Activated CD8-positive, alpha-beta T cell treated with anti-CD3 and anti-CD28 coated beads, Interleukin-2, amount 10 ng/mL, durations not matched to agents 7 days and 5 days (primary cell): ENCODE measurements at regions not wholly inside any gene's neighbourhood (a gene's known extent, or its start where the extent isn't known, plus 50 kb on each side); places are given as distances from the start of the nearest gene placed in this dataset.
"Not testable (repeated sequence)": the region's sequence is repeated elsewhere in the genome, so short reads cannot be mapped to it uniquely, and the experiment has no call there.

Experiments used
- ATAC-seq: fragments of 150-1000 bp; cut with Tn5 transposase; one replicate; pipeline ENCODE4 v1.10.0; 2021; ENCODE audit warnings: moderate library complexity
- CTCF ChIA-PET: fragments of 350-600 bp; sonication (Branson Sonifier 250); formaldehyde crosslinking; loops from one replicate; lab custom pipeline; 2021; ENCODE audit warnings: antibody characterized with exemption; lab: Charles Lee
- POLR2A ChIA-PET: fragments of 350-600 bp; sonication (Branson Sonifier 250); formaldehyde crosslinking; loops from one replicate; lab custom pipeline; 2021; ENCODE audit warnings: antibody characterized with exemption; lab: Charles Lee
- DNase-seq: peaks from one replicate; pipeline ENCODE4 v3.0.0-alpha.2; 2020
- H3K27ac Mint-ChIP-seq: one replicate; pipeline ENCODE4 v1.8.0; 2021; ENCODE audit warnings: mild to moderate bottlenecking, mixed read lengths
- H3K27me3 Mint-ChIP-seq: one replicate; pipeline ENCODE4 v1.8.0; 2021; ENCODE audit warnings: low read depth, mixed read lengths
- H3K36me3 Mint-ChIP-seq: one replicate; pipeline ENCODE4 v1.8.0; 2021; ENCODE audit warnings: low read depth, mixed read lengths
- H3K4me1 Mint-ChIP-seq: one replicate; pipeline ENCODE4 v1.8.0; 2021; ENCODE audit warnings: low read depth, mixed read lengths
- H3K4me3 Mint-ChIP-seq: one replicate; pipeline ENCODE4 v1.8.0; 2021; ENCODE audit warnings: mild to moderate bottlenecking, mixed read lengths
- H3K9me3 Mint-ChIP-seq: one replicate; pipeline ENCODE4 v1.8.0; 2022; ENCODE audit warnings: mixed read lengths; ENCODE audit not compliant: insufficient read depth

GRCh38 chr11:3538220-3538619 lies 103.6 kb downstream of the ART5 start:
- H3K4me1 Mint-ChIP-seq, H3K9me3 Mint-ChIP-seq, DNase-seq, H3K27ac Mint-ChIP-seq, POLR2A ChIA-PET, CTCF ChIA-PET, ATAC-seq, H3K4me3 Mint-ChIP-seq, H3K36me3 Mint-ChIP-seq: not testable (repeated sequence)
- peaks cover 18% of the 10 kb centered on the region for H3K27me3 Mint-ChIP-seq

- ATAC-seq, H3K9me3 Mint-ChIP-seq, H3K4me3 Mint-ChIP-seq, H3K4me1 Mint-ChIP-seq, H3K27ac Mint-ChIP-seq, DNase-seq, CTCF ChIA-PET, POLR2A ChIA-PET, H3K36me3 Mint-ChIP-seq: not testable (repeated sequence)
- peaks cover 18% of the 10 kb centered on the region for H3K27me3 Mint-ChIP-seq
Measured at GRCh38 chr11:3537254-3537653, 104.5 kb downstream of the ART5 start.

GRCh38 chr11:3532958-3533357 lies 108.8 kb downstream of the ART5 start:
- ATAC-seq, CTCF ChIA-PET, POLR2A ChIA-PET, H3K4me3 Mint-ChIP-seq, H3K9me3 Mint-ChIP-seq, H3K27me3 Mint-ChIP-seq, DNase-seq, H3K4me1 Mint-ChIP-seq, H3K36me3 Mint-ChIP-seq, H3K27ac Mint-ChIP-seq: not testable (repeated sequence)

GRCh38 chr11:3531280-3531679 lies 110.5 kb downstream of the ART5 start:
- H3K36me3 Mint-ChIP-seq, H3K27ac Mint-ChIP-seq, CTCF ChIA-PET, H3K27me3 Mint-ChIP-seq, H3K4me3 Mint-ChIP-seq, DNase-seq, H3K4me1 Mint-ChIP-seq, POLR2A ChIA-PET, ATAC-seq, H3K9me3 Mint-ChIP-seq: not testable (repeated sequence)

- H3K4me3 Mint-ChIP-seq, H3K36me3 Mint-ChIP-seq, H3K27me3 Mint-ChIP-seq, H3K4me1 Mint-ChIP-seq, ATAC-seq, POLR2A ChIA-PET, CTCF ChIA-PET, DNase-seq, H3K27ac Mint-ChIP-seq, H3K9me3 Mint-ChIP-seq: not testable (repeated sequence)
Measured at GRCh38 chr11:3523567-3523966, 118.2 kb downstream of the ART5 start.

- H3K4me3 Mint-ChIP-seq, H3K9me3 Mint-ChIP-seq, POLR2A ChIA-PET, H3K27ac Mint-ChIP-seq, H3K4me1 Mint-ChIP-seq, ATAC-seq, H3K27me3 Mint-ChIP-seq, H3K36me3 Mint-ChIP-seq, CTCF ChIA-PET, DNase-seq: not testable (repeated sequence)
Measured at GRCh38 chr11:3520905-3521304, 120.9 kb downstream of the ART5 start.

- H3K36me3 Mint-ChIP-seq, H3K4me3 Mint-ChIP-seq, H3K27me3 Mint-ChIP-seq, POLR2A ChIA-PET, DNase-seq, H3K9me3 Mint-ChIP-seq, H3K4me1 Mint-ChIP-seq, H3K27ac Mint-ChIP-seq, CTCF ChIA-PET, ATAC-seq: not testable (repeated sequence)
Measured at GRCh38 chr11:3519841-3520240, 122.0 kb downstream of the ART5 start.

GRCh38 chr11:3516934-3517567 lies 124.7 kb downstream of the ART5 start:
- H3K27ac Mint-ChIP-seq, H3K36me3 Mint-ChIP-seq, H3K9me3 Mint-ChIP-seq, CTCF ChIA-PET, ATAC-seq, POLR2A ChIA-PET, H3K4me3 Mint-ChIP-seq, H3K4me1 Mint-ChIP-seq, H3K27me3 Mint-ChIP-seq, DNase-seq: not testable (repeated sequence)

- ATAC-seq, POLR2A ChIA-PET, H3K27me3 Mint-ChIP-seq, H3K4me3 Mint-ChIP-seq, CTCF ChIA-PET, H3K9me3 Mint-ChIP-seq, H3K36me3 Mint-ChIP-seq, DNase-seq, H3K27ac Mint-ChIP-seq: not testable (repeated sequence)
- peaks cover 10% of the 10 kb centered on the region for H3K4me1 Mint-ChIP-seq
Measured at GRCh38 chr11:3516345-3516933, 125.4 kb downstream of the ART5 start.

- ATAC-seq, POLR2A ChIA-PET, H3K9me3 Mint-ChIP-seq, CTCF ChIA-PET, H3K36me3 Mint-ChIP-seq, H3K27ac Mint-ChIP-seq, H3K27me3 Mint-ChIP-seq, DNase-seq, H3K4me3 Mint-ChIP-seq: not testable (repeated sequence)
- peaks cover 12% of the 10 kb centered on the region for H3K4me1 Mint-ChIP-seq
Measured at GRCh38 chr11:3514635-3515424, 127.0 kb downstream of the ART5 start.

GRCh38 chr11:3513311-3513710 lies 128.5 kb downstream of the ART5 start:
- H3K36me3 Mint-ChIP-seq, CTCF ChIA-PET, H3K27me3 Mint-ChIP-seq, DNase-seq, POLR2A ChIA-PET, ATAC-seq, H3K27ac Mint-ChIP-seq, H3K9me3 Mint-ChIP-seq, H3K4me3 Mint-ChIP-seq: not testable (repeated sequence)
- peaks cover 12% of the 10 kb centered on the region for H3K4me1 Mint-ChIP-seq

GRCh38 chr11:3512751-3513150 lies 129.0 kb downstream of the ART5 start:
- CTCF ChIA-PET, H3K36me3 Mint-ChIP-seq, H3K27ac Mint-ChIP-seq, DNase-seq, H3K9me3 Mint-ChIP-seq, ATAC-seq, POLR2A ChIA-PET, H3K4me3 Mint-ChIP-seq, H3K27me3 Mint-ChIP-seq: not testable (repeated sequence)
- H3K4me1 Mint-ChIP-seq, result peaks cover 12% of the 10 kb centered on the region
